ENCODE measurements at regions not wholly inside any gene's neighbourhood (a gene's known extent, or its start where the extent isn't known, plus 50 kb on each side); places are given as distances from the start of the nearest gene placed in this dataset.

- TF ChIP-seq, protein P1, sequence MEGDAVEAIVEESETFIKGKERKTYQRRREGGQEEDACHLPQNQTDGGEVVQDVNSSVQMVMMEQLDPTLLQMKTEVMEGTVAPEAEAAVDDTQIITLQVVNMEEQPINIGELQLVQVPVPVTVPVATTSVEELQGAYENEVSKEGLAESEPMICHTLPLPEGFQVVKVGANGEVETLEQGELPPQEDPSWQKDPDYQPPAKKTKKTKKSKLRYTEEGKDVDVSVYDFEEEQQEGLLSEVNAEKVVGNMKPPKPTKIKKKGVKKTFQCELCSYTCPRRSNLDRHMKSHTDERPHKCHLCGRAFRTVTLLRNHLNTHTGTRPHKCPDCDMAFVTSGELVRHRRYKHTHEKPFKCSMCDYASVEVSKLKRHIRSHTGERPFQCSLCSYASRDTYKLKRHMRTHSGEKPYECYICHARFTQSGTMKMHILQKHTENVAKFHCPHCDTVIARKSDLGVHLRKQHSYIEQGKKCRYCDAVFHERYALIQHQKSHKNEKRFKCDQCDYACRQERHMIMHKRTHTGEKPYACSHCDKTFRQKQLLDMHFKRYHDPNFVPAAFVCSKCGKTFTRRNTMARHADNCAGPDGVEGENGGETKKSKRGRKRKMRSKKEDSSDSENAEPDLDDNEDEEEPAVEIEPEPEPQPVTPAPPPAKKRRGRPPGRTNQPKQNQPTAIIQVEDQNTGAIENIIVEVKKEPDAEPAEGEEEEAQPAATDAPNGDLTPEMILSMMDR (IDR thresholded peaks at IDR 0.05; ENCODE audit: low read length) = no peak
- TF ChIP-seq EZH2phosphoT487 (IDR thresholded peaks at IDR 0.05; ENCODE audit: low read length) (no peak), EZH2 (optimal IDR thresholded peaks at IDR 0.05; ENCODE audit: low read depth, low read length) (no peak)
Observed at GRCh38 chr4:12674184-12674583, 810.0 kb downstream of the RAB28 start.
